GM12865 (cell line): ENCODE measurements at regions not wholly inside any gene's neighbourhood (a gene's known extent, or its start where the extent isn't known, plus 50 kb on each side); places are given as distances from the start of the nearest gene placed in this dataset.

ENCODE experiments used
- DNase-seq: peaks from one replicate; pipeline ENCODE4 v3.0.0; 2010; ENCODE audit warnings: low read depth
- H3K4me3 ChIP-seq: 2 replicates; pipeline ENCODE4 v1.5.1; 2011; ENCODE audit warnings: mild to moderate bottlenecking, low read depth, low read length, control low read depth
- CTCF ChIP-seq: IDR thresholded peaks from 2 replicates; pipeline ENCODE4 v1.5.1; 2011; ENCODE audit warnings: low read length, control low read depth, low read depth, inconsistent platforms; ENCODE audit not compliant: insufficient read depth; ENCODE audit errors: missing control alignments

DNA sequence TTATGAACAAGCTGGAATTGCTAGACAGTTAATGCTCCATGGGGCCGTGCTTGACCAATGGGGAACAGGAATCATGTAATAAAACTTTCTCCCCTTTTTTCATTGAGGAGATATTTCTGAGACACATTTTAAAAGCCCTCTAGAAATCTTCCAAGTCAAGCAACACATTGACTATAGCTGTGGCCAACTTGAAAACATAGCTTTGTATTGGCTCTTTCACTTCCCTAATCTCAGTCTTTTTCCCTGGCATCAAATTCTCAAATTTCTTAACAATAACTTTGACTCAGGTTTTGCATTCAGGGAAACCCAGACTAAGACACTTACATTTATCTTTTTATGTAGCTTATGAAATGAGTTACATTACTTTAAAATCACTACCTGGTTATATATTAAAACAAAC is 947.1 kb upstream of the MBL2 start:
- no peak for TF ChIP-seq CTCF
- DNase-seq = no peak
- H3K4me3 ChIP-seq = no peak overlapping the region

GRCh38 chr10:53716156-53716555 is 943.6 kb upstream of the MBL2 start:
- TF ChIP-seq CTCF = no peak
- no peak for DNase-seq
- H3K4me3 ChIP-seq = no peak overlapping the region

- no peak for TF ChIP-seq CTCF
- DNase-seq = no peak
- H3K4me3 ChIP-seq = no peak overlapping the region
Measured at GRCh38 chr10:53713431-53713830, 940.8 kb upstream of the MBL2 start.

- DNase-seq = no peak
- TF ChIP-seq CTCF = no peak
- H3K4me3 ChIP-seq = no peak overlapping the region
Measured at GRCh38 chr10:53702489-53702888, 929.9 kb upstream of the MBL2 start.

DNA sequence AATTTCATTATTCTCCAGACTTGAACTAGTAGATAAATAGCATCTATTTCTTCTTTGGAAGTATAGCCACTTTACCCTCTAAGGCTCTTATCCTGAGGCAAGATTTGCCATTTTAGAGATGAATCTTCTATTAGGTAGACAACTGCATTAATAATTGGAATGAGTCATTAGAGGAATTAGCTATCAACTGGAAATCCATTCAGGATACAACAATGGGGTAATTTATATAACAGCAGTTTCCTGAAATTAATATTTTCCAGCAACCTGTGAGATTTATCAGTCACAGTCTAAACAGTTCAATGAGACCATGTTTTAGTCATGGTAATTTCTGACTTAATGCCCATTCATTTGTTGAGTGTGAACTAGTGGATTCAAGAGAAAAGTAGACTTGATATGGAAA is 928.6 kb upstream of the MBL2 start:
- no peak for DNase-seq
- no peak for TF ChIP-seq CTCF

GRCh38 chr10:53700278-53700677 is 927.7 kb upstream of the MBL2 start:
- TF ChIP-seq CTCF = no peak
- DNase-seq = no peak
- no peak overlapping the region for H3K4me3 ChIP-seq

More for the DNA sequence above, 928.6 kb upstream of the MBL2 start:
- no peak overlapping the region for H3K4me3 ChIP-seq

GRCh38 chr10:53699684-53700083 is 927.1 kb upstream of the MBL2 start:
- H3K4me3 ChIP-seq = no peak overlapping the region
- TF ChIP-seq CTCF = no peak
- no peak for DNase-seq
